HL-60 (cell line): ENCODE measurements at regions not wholly inside any gene's neighbourhood (a gene's known extent, or its start where the extent isn't known, plus 50 kb on each side); places are given as distances from the start of the nearest gene placed in this dataset.

Experiments used
- DNase-seq, 2 experiments: peaks; one replicate each; pipeline ENCODE4 v3.0.0-alpha.2; 2010 to 2020; ENCODE audit warnings: low read depth in 1 of 2, low spot score in 1 of 2
- H3K27ac ChIP-seq: fragments of 250-450 bp; sonication (Bioruptor Pico); replicated peaks from 2 replicates; pipeline ENCODE4 v1.5.1; 2020; ENCODE audit warnings: mild to moderate bottlenecking, moderate library complexity
- H3K27me3 ChIP-seq: fragments of 250-450 bp; sonication (Bioruptor Pico); 2 replicates; pipeline ENCODE4 v1.5.1; 2021; ENCODE audit warnings: mild to moderate bottlenecking, moderate library complexity; ENCODE audit not compliant: insufficient read depth, poor library complexity, severe bottlenecking
- H3K4me3 ChIP-seq: replicated peaks from 2 replicates; pipeline ENCODE4 v1.5.1; 2011; ENCODE audit warnings: mild to moderate bottlenecking, control low read depth, low read length; ENCODE audit not compliant: insufficient read depth
- GABPA ChIP-seq: IDR thresholded peaks from 2 replicates; pipeline ENCODE4 v1.6.1; 2012; ENCODE audit warnings: low read depth
- POLR2AphosphoS5 ChIP-seq: IDR thresholded peaks from 2 replicates; pipeline ENCODE4 v1.6.1; 2012; ENCODE audit warnings: low read depth
- SPI1 ChIP-seq: IDR thresholded peaks from 2 replicates; pipeline ENCODE4 v1.6.1; 2012; ENCODE audit warnings: low read depth, mild to moderate bottlenecking, borderline replicate concordance
- TF ChIP-seq, protein P1 (sequence below): IDR thresholded peaks from 2 replicates; pipeline ENCODE4 v1.6.1; 2012; ENCODE audit warnings: low read depth; ENCODE audit not compliant: insufficient replicate concordance
- TF ChIP-seq, protein P2 (sequence below): IDR thresholded peaks from one replicate; pipeline ENCODE4 v1.5.1; 2011; ENCODE audit warnings: low read length, control low read depth, inconsistent platforms; ENCODE audit not compliant: insufficient read depth

DNA sequence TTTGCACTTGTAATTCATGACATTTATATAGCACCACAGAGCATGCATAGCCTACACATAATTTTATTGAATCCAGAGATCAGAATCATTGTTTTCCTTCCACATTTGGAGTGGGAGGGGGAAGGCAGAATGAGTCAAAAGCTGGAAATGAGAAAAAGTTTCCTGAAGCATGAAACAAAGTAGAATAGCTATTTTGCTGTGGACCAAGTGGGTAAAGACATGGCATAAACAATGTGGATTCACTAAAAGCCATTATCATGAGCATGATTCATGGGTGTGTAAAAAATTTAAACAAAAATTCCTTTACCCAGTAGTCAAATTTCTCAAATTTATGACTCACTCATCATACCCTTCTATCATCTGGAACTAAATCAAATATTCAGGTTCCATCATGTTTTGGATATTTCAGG is 97.9 kb downstream of the YIPF5 start:
- H3K4me3 ChIP-seq = no peak overlapping the region
- H3K27ac ChIP-seq = no peak overlapping the region
- H3K27me3 ChIP-seq = no peaks in the 10 kb centered on the region
- DNase-seq = no peak
- TF ChIP-seq POLR2AphosphoS5 = no peak

DNA sequence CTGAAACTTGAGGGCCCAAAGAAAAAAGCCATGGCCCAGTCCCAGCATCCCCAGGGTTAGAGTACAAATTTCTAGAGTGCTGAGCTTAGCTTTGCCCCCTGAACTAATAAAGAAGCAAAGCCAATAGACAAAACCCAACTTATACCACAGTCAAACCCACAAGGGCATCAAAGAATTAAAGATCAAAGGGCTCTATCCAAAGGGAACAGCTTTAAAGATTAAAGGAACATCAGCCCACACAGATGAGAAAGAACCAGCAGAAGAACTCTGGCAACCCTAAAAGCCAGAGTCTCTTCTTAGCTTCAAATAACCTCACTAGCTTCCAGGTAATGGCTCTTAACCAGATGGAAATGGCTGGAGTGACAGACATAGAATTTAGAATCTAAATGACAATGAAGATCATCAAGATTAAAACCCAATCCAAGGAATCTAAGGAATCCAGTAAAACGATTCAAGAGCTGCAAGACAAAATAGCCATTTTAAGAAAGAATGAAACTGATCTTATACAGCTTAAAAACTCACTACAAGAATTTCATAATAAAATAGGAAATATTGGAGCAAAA is 93.9 kb downstream of the YIPF5 start:
- Histone ChIP-seq H3K4me3 (no peak overlapping the region), H3K27ac (no peak overlapping the region), H3K27me3 (no peaks in the 10 kb centered on the region)
- TF ChIP-seq SPI1 (no peak), GABPA (no peak), POLR2AphosphoS5 (no peak)
- TF ChIP-seq, protein P1, sequence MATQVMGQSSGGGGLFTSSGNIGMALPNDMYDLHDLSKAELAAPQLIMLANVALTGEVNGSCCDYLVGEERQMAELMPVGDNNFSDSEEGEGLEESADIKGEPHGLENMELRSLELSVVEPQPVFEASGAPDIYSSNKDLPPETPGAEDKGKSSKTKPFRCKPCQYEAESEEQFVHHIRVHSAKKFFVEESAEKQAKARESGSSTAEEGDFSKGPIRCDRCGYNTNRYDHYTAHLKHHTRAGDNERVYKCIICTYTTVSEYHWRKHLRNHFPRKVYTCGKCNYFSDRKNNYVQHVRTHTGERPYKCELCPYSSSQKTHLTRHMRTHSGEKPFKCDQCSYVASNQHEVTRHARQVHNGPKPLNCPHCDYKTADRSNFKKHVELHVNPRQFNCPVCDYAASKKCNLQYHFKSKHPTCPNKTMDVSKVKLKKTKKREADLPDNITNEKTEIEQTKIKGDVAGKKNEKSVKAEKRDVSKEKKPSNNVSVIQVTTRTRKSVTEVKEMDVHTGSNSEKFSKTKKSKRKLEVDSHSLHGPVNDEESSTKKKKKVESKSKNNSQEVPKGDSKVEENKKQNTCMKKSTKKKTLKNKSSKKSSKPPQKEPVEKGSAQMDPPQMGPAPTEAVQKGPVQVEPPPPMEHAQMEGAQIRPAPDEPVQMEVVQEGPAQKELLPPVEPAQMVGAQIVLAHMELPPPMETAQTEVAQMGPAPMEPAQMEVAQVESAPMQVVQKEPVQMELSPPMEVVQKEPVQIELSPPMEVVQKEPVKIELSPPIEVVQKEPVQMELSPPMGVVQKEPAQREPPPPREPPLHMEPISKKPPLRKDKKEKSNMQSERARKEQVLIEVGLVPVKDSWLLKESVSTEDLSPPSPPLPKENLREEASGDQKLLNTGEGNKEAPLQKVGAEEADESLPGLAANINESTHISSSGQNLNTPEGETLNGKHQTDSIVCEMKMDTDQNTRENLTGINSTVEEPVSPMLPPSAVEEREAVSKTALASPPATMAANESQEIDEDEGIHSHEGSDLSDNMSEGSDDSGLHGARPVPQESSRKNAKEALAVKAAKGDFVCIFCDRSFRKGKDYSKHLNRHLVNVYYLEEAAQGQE = no peak
- TF ChIP-seq, protein P2, sequence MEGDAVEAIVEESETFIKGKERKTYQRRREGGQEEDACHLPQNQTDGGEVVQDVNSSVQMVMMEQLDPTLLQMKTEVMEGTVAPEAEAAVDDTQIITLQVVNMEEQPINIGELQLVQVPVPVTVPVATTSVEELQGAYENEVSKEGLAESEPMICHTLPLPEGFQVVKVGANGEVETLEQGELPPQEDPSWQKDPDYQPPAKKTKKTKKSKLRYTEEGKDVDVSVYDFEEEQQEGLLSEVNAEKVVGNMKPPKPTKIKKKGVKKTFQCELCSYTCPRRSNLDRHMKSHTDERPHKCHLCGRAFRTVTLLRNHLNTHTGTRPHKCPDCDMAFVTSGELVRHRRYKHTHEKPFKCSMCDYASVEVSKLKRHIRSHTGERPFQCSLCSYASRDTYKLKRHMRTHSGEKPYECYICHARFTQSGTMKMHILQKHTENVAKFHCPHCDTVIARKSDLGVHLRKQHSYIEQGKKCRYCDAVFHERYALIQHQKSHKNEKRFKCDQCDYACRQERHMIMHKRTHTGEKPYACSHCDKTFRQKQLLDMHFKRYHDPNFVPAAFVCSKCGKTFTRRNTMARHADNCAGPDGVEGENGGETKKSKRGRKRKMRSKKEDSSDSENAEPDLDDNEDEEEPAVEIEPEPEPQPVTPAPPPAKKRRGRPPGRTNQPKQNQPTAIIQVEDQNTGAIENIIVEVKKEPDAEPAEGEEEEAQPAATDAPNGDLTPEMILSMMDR = no peak
- DNase-seq = no peak

DNA sequence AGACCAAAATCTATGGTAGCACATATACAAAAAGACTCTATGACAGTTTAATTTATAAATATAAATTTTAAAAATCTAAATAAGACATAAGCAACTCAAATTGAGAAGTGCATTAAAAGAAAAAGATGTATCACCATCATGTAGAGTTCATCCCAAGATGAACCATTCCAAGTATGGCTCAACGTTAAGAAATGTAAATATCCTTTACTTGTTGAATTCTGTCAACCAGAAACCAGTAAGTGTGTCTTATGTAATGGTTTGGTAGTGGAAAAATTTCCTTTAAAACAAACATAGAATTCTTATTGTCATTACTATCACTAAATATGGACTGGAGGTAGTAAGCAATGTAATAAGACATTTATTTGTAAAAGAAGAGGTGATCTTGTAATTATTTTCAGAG is 87.3 kb downstream of the YIPF5 start:
- Histone ChIP-seq H3K4me3 (no peak overlapping the region), H3K27ac (no peak overlapping the region), H3K27me3 (no peaks in the 10 kb centered on the region)
- TF ChIP-seq GABPA (no peak), POLR2AphosphoS5 (no peak), SPI1 (no peak)
- TF ChIP-seq, protein P1 = no peak
- TF ChIP-seq, protein P2 = no peak
- DNase-seq = no peak

DNA sequence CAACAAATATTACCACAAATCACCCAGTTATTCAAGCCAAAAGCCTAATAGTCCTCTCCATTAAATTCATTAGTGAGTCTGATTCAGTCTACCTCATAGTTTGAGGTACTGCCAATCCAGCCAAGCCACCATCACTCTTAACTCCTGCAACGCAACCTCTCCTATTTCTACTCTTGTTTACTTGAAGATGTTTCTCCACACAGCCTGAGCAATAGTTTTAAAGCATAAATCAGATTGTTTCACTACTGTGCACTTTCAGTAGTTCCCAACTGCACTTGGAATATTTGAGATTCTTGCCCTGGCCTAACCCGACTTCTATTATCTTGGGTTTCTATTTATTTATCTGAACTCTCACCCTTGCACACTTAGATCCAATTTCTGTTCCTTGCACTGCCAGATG is 85.5 kb downstream of the YIPF5 start:
- Histone ChIP-seq H3K27me3 (no peaks in the 10 kb centered on the region), H3K4me3 (no peak overlapping the region), H3K27ac (no peak overlapping the region)
- no peak for DNase-seq
- TF ChIP-seq, protein P2 = no peak
- TF ChIP-seq POLR2AphosphoS5 (no peak), SPI1 (no peak), GABPA (no peak)
- TF ChIP-seq, protein P1 = no peak
